Activated naive CD8-positive, alpha-beta T cell treated with anti-CD3 and anti-CD28 coated beads for 36 hours (primary cell): ENCODE measurements at regions not wholly inside any gene's neighbourhood (a gene's known extent, or its start where the extent isn't known, plus 50 kb on each side); places are given as distances from the start of the nearest gene placed in this dataset.

Experiments
- DNase-seq: peaks from one replicate; pipeline ENCODE4 v3.0.0; 2021
- H3K27ac Mint-ChIP-seq: one replicate; pipeline ENCODE4 v1.8.0; 2022; ENCODE audit warnings: mild to moderate bottlenecking, moderate library complexity, mixed read lengths
- H3K27me3 Mint-ChIP-seq: one replicate; pipeline ENCODE4 v1.8.0; 2022; ENCODE audit warnings: mild to moderate bottlenecking, mixed read lengths
- H3K36me3 Mint-ChIP-seq: one replicate; pipeline ENCODE4 v1.8.0; 2021; ENCODE audit warnings: mild to moderate bottlenecking, mixed read lengths
- H3K4me1 Mint-ChIP-seq: one replicate; pipeline ENCODE4 v1.8.0; 2021; ENCODE audit warnings: mixed read lengths
- H3K4me3 Mint-ChIP-seq: one replicate; pipeline ENCODE4 v1.8.0; 2022; ENCODE audit warnings: mild to moderate bottlenecking, moderate library complexity, mixed read lengths
- H3K9me3 Mint-ChIP-seq: one replicate; pipeline ENCODE4 v1.8.0; 2022; ENCODE audit warnings: mixed read lengths

- H3K36me3 Mint-ChIP-seq, result no peaks in the 10 kb centered on the region
- no peaks in the 10 kb centered on the region for H3K27me3 Mint-ChIP-seq
- no peak for DNase-seq
- H3K9me3 Mint-ChIP-seq, result peaks cover 1% of the 10 kb centered on the region
- no peak overlapping the region for H3K27ac Mint-ChIP-seq
- H3K4me3 Mint-ChIP-seq, result no peak overlapping the region
- H3K4me1 Mint-ChIP-seq, result no peaks in the 10 kb centered on the region
These were observed 215.6 kb downstream of the ACTL7B start for GRCh38 chr9:108640230-108640629.

- Mint-ChIP-seq H3K27me3 (no peaks in the 10 kb centered on the region), H3K4me1 (no peaks in the 10 kb centered on the region), H3K9me3 (peaks cover 1% of the 10 kb centered on the region), H3K4me3 (no peak overlapping the region), H3K27ac (no peak overlapping the region), H3K36me3 (no peaks in the 10 kb centered on the region)
- DNase-seq, result no peak
These were observed 216.1 kb downstream of the ACTL7B start for GRCh38 chr9:108639696-108640095.

GRCh38 chr9:108639091-108639490, 216.7 kb downstream of the ACTL7B start:
- Mint-ChIP-seq H3K27ac (no peak overlapping the region), H3K27me3 (no peaks in the 10 kb centered on the region), H3K36me3 (no peaks in the 10 kb centered on the region), H3K4me3 (no peak overlapping the region), H3K9me3 (no peaks in the 10 kb centered on the region), H3K4me1 (no peaks in the 10 kb centered on the region)
- no peak for DNase-seq

GRCh38 chr9:108637340-108637739, 218.4 kb downstream of the ACTL7B start:
- no peaks in the 10 kb centered on the region for H3K9me3 Mint-ChIP-seq
- DNase-seq, result no peak
- no peaks in the 10 kb centered on the region for H3K4me1 Mint-ChIP-seq
- H3K27ac Mint-ChIP-seq, result no peak overlapping the region
- no peaks in the 10 kb centered on the region for H3K27me3 Mint-ChIP-seq
- H3K36me3 Mint-ChIP-seq, result no peaks in the 10 kb centered on the region
- no peak overlapping the region for H3K4me3 Mint-ChIP-seq

GRCh38 chr9:108636013-108636412, 219.8 kb downstream of the ACTL7B start:
- H3K4me3 Mint-ChIP-seq, result no peak overlapping the region
- DNase-seq, result no peak
- H3K27ac Mint-ChIP-seq, result no peak overlapping the region
- no peaks in the 10 kb centered on the region for H3K27me3 Mint-ChIP-seq
- no peaks in the 10 kb centered on the region for H3K9me3 Mint-ChIP-seq
- no peaks in the 10 kb centered on the region for H3K36me3 Mint-ChIP-seq
- no peaks in the 10 kb centered on the region for H3K4me1 Mint-ChIP-seq

GRCh38 chr9:108634672-108635462, 220.9 kb downstream of the ACTL7B start:
- no peak for DNase-seq
- no peaks in the 10 kb centered on the region for H3K9me3 Mint-ChIP-seq
- H3K36me3 Mint-ChIP-seq, result no peaks in the 10 kb centered on the region
- no peaks in the 10 kb centered on the region for H3K27me3 Mint-ChIP-seq
- no peak overlapping the region for H3K27ac Mint-ChIP-seq
- H3K4me3 Mint-ChIP-seq, result no peak overlapping the region
- no peaks in the 10 kb centered on the region for H3K4me1 Mint-ChIP-seq

GRCh38 chr9:108634204-108634603, 221.6 kb downstream of the ACTL7B start:
- H3K4me3 Mint-ChIP-seq, result no peak overlapping the region
- H3K9me3 Mint-ChIP-seq, result no peaks in the 10 kb centered on the region
- H3K4me1 Mint-ChIP-seq, result no peaks in the 10 kb centered on the region
- DNase-seq, result no peak
- no peaks in the 10 kb centered on the region for H3K36me3 Mint-ChIP-seq
- H3K27ac Mint-ChIP-seq, result no peak overlapping the region
- H3K27me3 Mint-ChIP-seq, result no peaks in the 10 kb centered on the region

GRCh38 chr9:108631496-108632285, 224.1 kb downstream of the ACTL7B start:
- no peak for DNase-seq
- no peaks in the 10 kb centered on the region for H3K4me1 Mint-ChIP-seq
- no peaks in the 10 kb centered on the region for H3K27me3 Mint-ChIP-seq
- H3K4me3 Mint-ChIP-seq, result no peak overlapping the region
- H3K27ac Mint-ChIP-seq, result no peak overlapping the region
- H3K36me3 Mint-ChIP-seq, result no peaks in the 10 kb centered on the region
- H3K9me3 Mint-ChIP-seq, result no peaks in the 10 kb centered on the region

- Mint-ChIP-seq H3K4me3 (no peak overlapping the region), H3K27ac (no peak overlapping the region), H3K9me3 (no peaks in the 10 kb centered on the region), H3K36me3 (no peaks in the 10 kb centered on the region), H3K4me1 (no peaks in the 10 kb centered on the region), H3K27me3 (no peaks in the 10 kb centered on the region)
- DNase-seq, result no peak
These were observed 227.5 kb downstream of the ACTL7B start for GRCh38 chr9:108628316-108628715.

- H3K4me3 Mint-ChIP-seq, result no peak overlapping the region
- H3K27ac Mint-ChIP-seq, result no peak overlapping the region
- H3K9me3 Mint-ChIP-seq, result no peaks in the 10 kb centered on the region
These were observed 229.0 kb downstream of the ACTL7B start for GRCh38 chr9:108626743-108627142.

GRCh38 chr9:108621991-108622855, 233.6 kb downstream of the ACTL7B start:
- DNase-seq, result no peak
- Mint-ChIP-seq H3K4me1 (no peaks in the 10 kb centered on the region), H3K27me3 (no peaks in the 10 kb centered on the region), H3K4me3 (no peak overlapping the region), H3K36me3 (no peaks in the 10 kb centered on the region), H3K9me3 (no peaks in the 10 kb centered on the region), H3K27ac (no peak overlapping the region)

More at GRCh38 chr9:108626743-108627142, 229.0 kb downstream of the ACTL7B start:
- H3K36me3 Mint-ChIP-seq, result no peaks in the 10 kb centered on the region
- H3K4me1 Mint-ChIP-seq, result no peaks in the 10 kb centered on the region
- no peaks in the 10 kb centered on the region for H3K27me3 Mint-ChIP-seq
- DNase-seq, result no peak

- no peak overlapping the region for H3K27ac Mint-ChIP-seq
- no peaks in the 10 kb centered on the region for H3K4me1 Mint-ChIP-seq
- H3K27me3 Mint-ChIP-seq, result peaks cover 1% of the 10 kb centered on the region
- no peaks in the 10 kb centered on the region for H3K9me3 Mint-ChIP-seq
- H3K36me3 Mint-ChIP-seq, result no peaks in the 10 kb centered on the region
- DNase-seq, result no peak
- H3K4me3 Mint-ChIP-seq, result no peak overlapping the region
These were observed 235.0 kb downstream of the ACTL7B start for GRCh38 chr9:108620767-108621166.

GRCh38 chr9:108618906-108619550, 236.8 kb downstream of the ACTL7B start:
- Mint-ChIP-seq H3K4me3 (no peak overlapping the region), H3K9me3 (no peaks in the 10 kb centered on the region), H3K36me3 (no peaks in the 10 kb centered on the region), H3K27me3 (peaks cover 7% of the 10 kb centered on the region), H3K4me1 (no peaks in the 10 kb centered on the region), H3K27ac (no peak overlapping the region)
- DNase-seq, result no peak

- no peak for DNase-seq
- no peaks in the 10 kb centered on the region for H3K9me3 Mint-ChIP-seq
- H3K36me3 Mint-ChIP-seq, result no peaks in the 10 kb centered on the region
- H3K27ac Mint-ChIP-seq, result no peak overlapping the region
- no peak overlapping the region for H3K4me3 Mint-ChIP-seq
- no peaks in the 10 kb centered on the region for H3K4me1 Mint-ChIP-seq
- peaks cover 7% of the 10 kb centered on the region for H3K27me3 Mint-ChIP-seq
These were observed 238.1 kb downstream of the ACTL7B start for GRCh38 chr9:108617676-108618075.

GRCh38 chr9:108615152-108615551, 240.6 kb downstream of the ACTL7B start:
- H3K27me3 Mint-ChIP-seq, result peaks cover 7% of the 10 kb centered on the region
- no peak overlapping the region for H3K4me3 Mint-ChIP-seq
- H3K9me3 Mint-ChIP-seq, result no peaks in the 10 kb centered on the region
- DNase-seq, result no peak
- H3K27ac Mint-ChIP-seq, result no peak overlapping the region
- no peaks in the 10 kb centered on the region for H3K4me1 Mint-ChIP-seq
- H3K36me3 Mint-ChIP-seq, result no peaks in the 10 kb centered on the region
